ENCODE measurements at regions not wholly inside any gene's neighbourhood (a gene's known extent, or its start where the extent isn't known, plus 50 kb on each side); places are given as distances from the start of the nearest gene placed in this dataset.

GRCh38 chr5:89110916-89111646 is 228.1 kb upstream of the MEF2C start:
- TF ChIP-seq EZH2 (IDR thresholded peaks at IDR 0.05; ENCODE audit: insufficient read depth, poor library complexity, severe bottlenecking) (no peak), EZH2phosphoT487 (IDR thresholded peaks at IDR 0.05; ENCODE audit: insufficient read depth, low read depth) (no peak)
